Ovary (tissue), 7 donors: ENCODE measurements at regions not wholly inside any gene's neighbourhood (a gene's known extent, or its start where the extent isn't known, plus 50 kb on each side); places are given as distances from the start of the nearest gene placed in this dataset.

Experiments used
- DNase-seq, 5 donors: peaks; one replicate each; pipeline ENCODE4 v3.0.0-alpha.2; 2019 to 2020
- H3K27ac ChIP-seq, 2 donors: fragments of 200-600 bp; one replicate each; pipeline versions ENCODE4 v1.5.1 to v1.8.0; 2019 to 2022
- H3K27me3 ChIP-seq: fragments of 200-600 bp; one replicate; pipeline ENCODE4 v1.8.0; 2022
- H3K36me3 ChIP-seq: fragments of 200-600 bp; sonication (generic); one replicate; pipeline ENCODE4 v1.5.1; 2019
- H3K4me1 ChIP-seq: one replicate; pipeline ENCODE4 v1.8.1; 2013; ENCODE audit warnings: mild to moderate bottlenecking, moderate library complexity; ENCODE audit not compliant: insufficient read depth
- H3K4me3 ChIP-seq: fragments of 200-600 bp; sonication (generic); one replicate; pipeline ENCODE4 v1.5.1; 2017
- H3K9me3 ChIP-seq, 2 donors: fragments of 200-600 bp in 1 of 2; sonication (generic) in 1 of 2; one replicate each; pipeline versions ENCODE4 v1.5.1 to v1.8.1; 2013 to 2019; ENCODE audit warnings: mild to moderate bottlenecking in 1 of 2, moderate library complexity in 1 of 2
- CTCF ChIP-seq, 3 donors: fragments of 450-650 bp in 2 of 3; fragments of 200-600 bp in 1 of 3; IDR thresholded peaks; one replicate each; pipeline versions ENCODE4 v1.5.1 to v1.8.0; 2016 to 2022; ENCODE audit warnings: antibody characterized with exemption in 3 of 3, mild to moderate bottlenecking in 1 of 3
- EP300 ChIP-seq: sonication (generic); formaldehyde crosslinking; IDR thresholded peaks from one replicate; pipeline ENCODE4 v1.6.1; 2017; ENCODE audit warnings: antibody characterized with exemption
- POLR2A ChIP-seq: fragments of 450-650 bp; IDR thresholded peaks from one replicate; pipeline ENCODE4 v1.6.1; 2017; ENCODE audit warnings: antibody characterized with exemption, mild to moderate bottlenecking, moderate library complexity
- WGBS, 3 donors: extraction: QIAGEN DNeasy Blood & Tissue Kit in 1 of 3; methylation state at CpG; one replicate each; pipeline versions ENCODE4 v1.1.5 to v1.1.7; 2013 to 2017; 5-methylcytosine and 5-hydroxymethylcytosine counted together
- intact Hi-C, 4 donors: fragments of 100-400 bp; cut with DNase I; formaldehyde crosslinking; loops; one replicate each; pipeline versions ENCODE4 v1.11.0 to v1.15.1; 2022 to 2023
- donor health status: DM: no; HTN: no; CAD: no; lungs with moderate emphysema.
- donor health status: DM: no; HTN: no; CAD: no.
- donor health status: Bipolar disorder and iron deficiency.
- donor health status: DM: no; HTN: no; CAD: no.
- donor health status: DM: yes; HTN: yes; CAD: no.

GRCh38 chr3:87987952-87988351, 70.9 kb downstream of the CGGBP1 start:
- WGBS, 3 donors = 40 to 72% (median 61%) methylated on average over 2 of the region's 2 CpGs
- Histone ChIP-seq H3K4me3 (no peak overlapping the region), H3K27ac (no peak overlapping the region), H3K36me3 (no peaks in the 10 kb centered on the region), H3K9me3 (no peaks in the 10 kb centered on the region), H3K4me1 (no peaks in the 10 kb centered on the region), H3K27me3 (peaks cover 2% of the 10 kb centered on the region)
- intact Hi-C loops = no loop called here
- no peak for TF ChIP-seq EP300
- no peak for TF ChIP-seq CTCF (IDR thresholded peaks at IDR 0.05)
- TF ChIP-seq POLR2A = no peak
- no peak for DNase-seq

- Histone ChIP-seq H3K9me3 (peaks cover 0 to 10% of the 10 kb centered on the region in 2 donors), H3K4me1 (no peaks in the 10 kb centered on the region), H3K27ac (no peak overlapping the region), H3K27me3 (no peaks in the 10 kb centered on the region), H3K36me3 (no peaks in the 10 kb centered on the region), H3K4me3 (no peak overlapping the region)
- WGBS, 3 donors = 80 to 84% (median 80%) methylated on average over 3 of the region's 3 CpGs
- intact Hi-C loops = no loop called here
- DNase-seq = no peak
- TF ChIP-seq EP300 = no peak
- no peak for TF ChIP-seq CTCF (IDR thresholded peaks at IDR 0.05)
- TF ChIP-seq POLR2A = no peak
These were observed 76.4 kb downstream of the CGGBP1 start for GRCh38 chr3:87982421-87982820.

DNA sequence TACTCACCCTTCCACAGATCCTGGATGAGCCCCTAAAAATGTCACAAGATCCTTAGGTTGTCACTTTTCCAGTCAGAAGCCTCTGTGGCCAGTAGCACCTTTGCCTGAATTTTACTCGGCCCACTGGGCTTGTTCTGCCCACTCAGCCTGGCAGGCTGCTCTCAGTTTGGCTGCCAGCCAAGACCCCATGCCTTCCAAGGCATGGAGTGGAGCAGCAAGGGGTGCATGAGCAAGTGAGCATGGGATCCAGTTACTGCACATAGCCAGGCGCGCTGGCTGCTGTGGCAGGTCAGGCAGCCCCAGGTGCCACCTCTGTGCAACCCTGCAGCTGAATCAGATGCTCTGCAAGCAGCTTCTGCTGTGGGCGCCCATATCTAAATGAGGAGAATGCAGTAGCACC, 79.3 kb downstream of the CGGBP1 start:
- Histone ChIP-seq H3K27me3 (no peaks in the 10 kb centered on the region), H3K27ac (no peak overlapping the region), H3K36me3 (no peaks in the 10 kb centered on the region), H3K9me3 (peaks cover 0 to 10% of the 10 kb centered on the region in 2 donors), H3K4me3 (no peak overlapping the region), H3K4me1 (no peaks in the 10 kb centered on the region)
- 88 to 93% (median 91%) methylated on average over 4 of the region's 4 CpGs for WGBS, 3 donors
- TF ChIP-seq POLR2A (no peak), CTCF (IDR thresholded peaks at IDR 0.05) (no peak), EP300 (no peak)
- no peak for DNase-seq
- intact Hi-C loops = no loop called here

DNA sequence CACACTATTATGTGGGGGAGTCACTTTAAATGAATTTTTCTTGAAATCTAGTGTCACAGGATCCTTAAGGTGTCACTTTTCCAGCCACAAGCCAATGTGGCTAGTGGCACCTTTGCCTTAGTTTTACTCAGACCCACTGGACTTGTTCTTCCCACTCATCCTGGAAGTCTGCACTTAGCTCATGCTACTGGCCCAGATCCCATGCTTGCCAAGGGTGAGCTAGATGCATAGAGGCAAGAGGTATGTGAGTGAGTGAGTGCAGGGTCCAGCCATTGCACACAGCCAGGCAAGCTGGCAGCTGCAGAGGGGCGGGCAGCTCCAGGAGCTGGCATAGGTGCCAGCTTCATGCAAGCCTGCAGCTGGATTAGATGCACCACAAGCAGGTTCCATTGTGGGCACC, 81.0 kb downstream of the CGGBP1 start:
- Histone ChIP-seq H3K4me3 (no peak overlapping the region), H3K27ac (no peak overlapping the region), H3K9me3 (peaks cover 0 to 10% of the 10 kb centered on the region in 2 donors), H3K27me3 (no peaks in the 10 kb centered on the region), H3K36me3 (no peaks in the 10 kb centered on the region), H3K4me1 (no peaks in the 10 kb centered on the region)
- intact Hi-C loops = no loop called here
- WGBS, 3 donors = 92 to 94% (median 93%) methylated on average over 1 of the region's 1 CpG
- TF ChIP-seq CTCF (IDR thresholded peaks at IDR 0.05) (no peak), EP300 (no peak), POLR2A (no peak)
- DNase-seq = no peak

DNA sequence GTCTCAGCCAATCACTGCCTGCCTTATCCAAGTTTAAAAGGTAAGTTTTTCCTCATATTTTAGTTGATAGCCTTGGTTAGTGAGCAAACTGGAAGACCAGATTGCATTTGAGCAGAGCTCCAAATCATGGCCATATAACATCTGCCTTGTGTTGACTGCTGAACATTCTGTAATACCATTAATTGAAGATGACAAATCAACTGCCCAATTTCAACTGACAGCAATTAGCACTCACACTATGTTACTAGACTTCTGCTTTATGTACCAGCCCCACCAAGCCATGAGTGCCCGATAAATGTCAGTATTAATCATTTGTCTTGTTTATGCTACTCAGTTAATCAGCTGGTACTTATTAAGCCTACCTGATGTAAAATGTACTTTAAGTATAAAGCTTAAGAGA, 83.1 kb downstream of the CGGBP1 start:
- Histone ChIP-seq H3K4me1 (no peaks in the 10 kb centered on the region), H3K9me3 (peaks cover 0 to 10% of the 10 kb centered on the region in 2 donors), H3K27me3 (no peaks in the 10 kb centered on the region), H3K27ac (no peak overlapping the region), H3K36me3 (no peaks in the 10 kb centered on the region), H3K4me3 (no peak overlapping the region)
- no peak for DNase-seq
- whole genome bisulfite sequencing, 3 donors = 8 to 13% (median 13%) methylated on average over 1 of the region's 1 CpG
- TF ChIP-seq POLR2A (no peak), CTCF (IDR thresholded peaks at IDR 0.05) (no peak), EP300 (no peak)
- intact Hi-C loops = no loop called here
